Kidney capillary endothelial cell (primary cell): ENCODE measurements at regions not wholly inside any gene's neighbourhood (a gene's known extent, or its start where the extent isn't known, plus 50 kb on each side); places are given as distances from the start of the nearest gene placed in this dataset.
"Not testable (repeated sequence)": the region's sequence is repeated elsewhere in the genome, so short reads cannot be mapped to it uniquely, and the experiment has no call there.

Experiments used
- DNase-seq: peaks from one replicate; pipeline ENCODE4 v3.0.0-alpha.2; 2018; ENCODE audit warnings: low spot score

- DNase-seq: no peak
These were observed 51.5 kb upstream of the MRI1 start for GRCh38 chr19:13712767-13713201.

GRCh38 chr19:13707915-13708314 is 56.4 kb upstream of the MRI1 start:
- DNase-seq: no peak

- no peak for DNase-seq
These were observed 58.3 kb upstream of the MRI1 start for GRCh38 chr19:13705928-13706447.

- no peak for DNase-seq
These were observed 59.1 kb upstream of the MRI1 start for GRCh38 chr19:13705201-13705600.

GRCh38 chr19:13701624-13702023 is 62.7 kb upstream of the MRI1 start:
- DNase-seq: no peak

- no peak for DNase-seq
These were observed 63.7 kb upstream of the MRI1 start for GRCh38 chr19:13700621-13701020.

- no peak for DNase-seq
These were observed 64.5 kb upstream of the MRI1 start for GRCh38 chr19:13699786-13700185.

- DNase-seq: no peak
These were observed 67.5 kb upstream of the MRI1 start for GRCh38 chr19:13696839-13697238.

- DNase-seq: no peak
These were observed 70.4 kb upstream of the MRI1 start for GRCh38 chr19:13693889-13694288.

GRCh38 chr19:13691569-13692435 is 72.5 kb upstream of the MRI1 start:
- DNase-seq: no peak

GRCh38 chr19:13689085-13689484 is 75.2 kb upstream of the MRI1 start:
- DNase-seq: no peak

- DNase-seq: no peak
These were observed 80.3 kb upstream of the MRI1 start for GRCh38 chr19:13684021-13684420.

GRCh38 chr19:13681509-13681908 is 82.8 kb upstream of the MRI1 start:
- no peak for DNase-seq

GRCh38 chr19:13680708-13681360 is 83.5 kb upstream of the MRI1 start:
- not testable (repeated sequence) for DNase-seq

GRCh38 chr19:13676967-13677366 is 87.4 kb upstream of the MRI1 start:
- DNase-seq: not testable (repeated sequence)

GRCh38 chr19:13672480-13673175 is 91.7 kb upstream of the MRI1 start:
- peak; percentile 16 for DNase-seq

- DNase-seq: no peak
These were observed 93.5 kb upstream of the MRI1 start for GRCh38 chr19:13670846-13671245.

GRCh38 chr19:13669780-13670355 is 94.5 kb upstream of the MRI1 start:
- DNase-seq: no peak

- DNase-seq: no peak
These were observed 95.4 kb upstream of the MRI1 start for GRCh38 chr19:13668964-13669363.

- no peak for DNase-seq
These were observed 98.2 kb upstream of the MRI1 start for GRCh38 chr19:13666165-13666564.

- no peak for DNase-seq
These were observed 99.0 kb upstream of the MRI1 start for GRCh38 chr19:13665125-13665905.
